HCT116 (cell line): ENCODE measurements at regions not wholly inside any gene's neighbourhood (a gene's known extent, or its start where the extent isn't known, plus 50 kb on each side); places are given as distances from the start of the nearest gene placed in this dataset.

Source experiments
- ATAC-seq: fragments of 200-7000 bp; cut with Tn5 transposase; 2 replicates; pipeline ENCODE4 v1.9.1; 2020; ENCODE audit warnings: mild to moderate bottlenecking, moderate library complexity
- BruUV-seq: library from RNA; stranded (reverse); fragments of 400-500 nt; replicated peaks from 2 replicates; lab custom pipeline; 2021; lab: Mats Ljungman, UMichigan
- CTCF ChIA-PET: fragments of 300-600 bp; sonication (Branson Sonifier 250); formaldehyde crosslinking; loops from one replicate; lab custom pipeline; 2021; ENCODE audit warnings: antibody characterized with exemption; lab: Charles Lee
- POLR2A ChIA-PET: fragments of 300-600, 350-600 bp; sonication (Branson Sonifier 250); formaldehyde crosslinking; loops from one replicate; lab custom pipeline; 2021; ENCODE audit warnings: antibody characterized with exemption; lab: Charles Lee
- RAD21 ChIA-PET, 2 experiments: fragments of 300-600 bp; sonication (Branson Sonifier 250); formaldehyde crosslinking; loops; one replicate each; lab custom pipeline; 2023; ENCODE audit warnings: low total read pairs in 2 of 2; ENCODE audit not compliant: uncharacterized antibody in 2 of 2, unreplicated experiment in 2 of 2, low non-redundant PET in 1 of 2; lab: Charles Lee
- DNase-seq: peaks from one replicate; pipeline ENCODE4 v3.0.0-alpha.2; 2010; ENCODE audit warnings: low read depth, low spot score
- H2AFZ ChIP-seq: fragments of 200-600 bp; shearing (Covaris generic), sonication (generic); 2 replicates; pipeline ENCODE4 v1.6.1; 2017; ENCODE audit warnings: low read depth, mixed run types, mixed read lengths, antibody characterized with exemption, low read length; ENCODE audit not compliant: poor library complexity, severe bottlenecking
- H3K27ac ChIP-seq: 2 replicates; pipeline ENCODE4 v1.5.1; 2012; ENCODE audit warnings: low read depth, low read length
- H3K27me3 ChIP-seq: fragments of 200-600 bp; sonication (generic); 2 replicates; pipeline ENCODE4 v1.6.1; 2016; ENCODE audit warnings: mixed run types, low read length, mixed read lengths; ENCODE audit not compliant: insufficient read depth
- H3K36me3 ChIP-seq, 2 experiments: fragments of 200-500 bp in 1 of 2; fragments of 200-600 bp in 1 of 2; sonication (Bioruptor generic) in 1 of 2; sonication (generic) in 1 of 2; 2 replicates each; pipeline versions ENCODE4 v1.5.1 to v1.6.1; 2014 to 2016; ENCODE audit warnings: low read length in 2 of 2, inconsistent platforms in 1 of 2, mixed read lengths in 1 of 2, mixed run types in 1 of 2; ENCODE audit not compliant: insufficient read depth in 2 of 2, control insufficient read depth in 1 of 2
- H3K4me1 ChIP-seq, 2 experiments: fragments of 200-600 bp in 1 of 2; sonication (generic) in 1 of 2; 2 replicates each; pipeline versions ENCODE4 v1.5.1 to v1.6.1; 2012 to 2017; ENCODE audit warnings: low read length in 2 of 2, inconsistent platforms in 1 of 2, mild to moderate bottlenecking in 1 of 2, mixed read lengths in 1 of 2, mixed run types in 1 of 2, moderate library complexity in 1 of 2; ENCODE audit not compliant: insufficient read depth in 2 of 2, control insufficient read depth in 1 of 2
- H3K4me2 ChIP-seq: fragments of 200-600 bp; sonication (generic); 2 replicates; pipeline ENCODE4 v1.6.1; 2017; ENCODE audit warnings: mixed run types, low read length, mixed read lengths
- H3K4me3 ChIP-seq, 2 experiments: fragments of 200-600 bp in 1 of 2; sonication (generic) in 1 of 2; replicated peaks in 1 of 2; 2 replicates each; pipeline ENCODE4 v1.5.1; 2011 to 2016; ENCODE audit warnings: low read length in 2 of 2, control low read depth in 1 of 2, low read depth in 1 of 2, mild to moderate bottlenecking in 1 of 2, mixed read lengths in 1 of 2, mixed run types in 1 of 2
- H3K79me2 ChIP-seq: fragments of 200-600 bp; sonication (generic); 2 replicates; pipeline ENCODE4 v1.6.1; 2017; ENCODE audit warnings: mild to moderate bottlenecking, mixed run types, low read length, moderate library complexity, mixed read lengths; ENCODE audit not compliant: insufficient read depth
- H3K9ac ChIP-seq: fragments of 200-600 bp; sonication (generic); 2 replicates; pipeline ENCODE4 v1.6.1; 2016; ENCODE audit warnings: low read length, mixed read lengths
- H3K9me2 ChIP-seq: fragments of 200-600 bp; sonication (generic), shearing (Covaris generic); 2 replicates; pipeline ENCODE4 v1.6.1; 2017; ENCODE audit warnings: mixed run types, mild to moderate bottlenecking, moderate library complexity; ENCODE audit not compliant: insufficient read depth
- H3K9me3 ChIP-seq, 2 experiments: fragments of 200-500 bp in 1 of 2; fragments of 200-600 bp in 1 of 2; sonication (Bioruptor generic) in 1 of 2; sonication (generic) in 1 of 2; 2 replicates each; pipeline ENCODE4 v1.6.1; 2014 to 2017; ENCODE audit warnings: low read length in 2 of 2, mixed read lengths in 2 of 2, inconsistent platforms in 1 of 2, low read depth in 1 of 2, mild to moderate bottlenecking in 1 of 2, mixed run types in 1 of 2, moderate library complexity in 1 of 2; ENCODE audit not compliant: control insufficient read depth in 1 of 2, insufficient read depth in 1 of 2
- H4K20me1 ChIP-seq: fragments of 200-600 bp; sonication (generic), shearing (Covaris generic); 2 replicates; pipeline ENCODE4 v1.6.1; 2017; ENCODE audit warnings: mixed run types, mild to moderate bottlenecking, moderate library complexity; ENCODE audit not compliant: insufficient read depth
- CBX3 ChIP-seq: IDR thresholded peaks from 2 replicates; pipeline ENCODE4 v1.6.1; 2012; ENCODE audit warnings: low read depth
- ELF1 ChIP-seq: IDR thresholded peaks from 2 replicates; pipeline ENCODE4 v1.6.1; 2012; ENCODE audit warnings: low read depth, borderline replicate concordance
- EZH2 ChIP-seq: fragments of 200-600 bp; sonication (generic); IDR thresholded peaks from 2 replicates; pipeline ENCODE4 v1.6.1; 2017; ENCODE audit warnings: antibody characterized with exemption, mixed run types
- EZH2phosphoT487 ChIP-seq: fragments of 200-600 bp; IDR thresholded peaks from 2 replicates; pipeline ENCODE4 v1.6.1; 2018; ENCODE audit warnings: antibody characterized with exemption, borderline replicate concordance
- FOSL1 ChIP-seq: IDR thresholded peaks from 2 replicates; pipeline ENCODE4 v1.6.1; 2012; ENCODE audit warnings: low read depth
- JUND ChIP-seq: IDR thresholded peaks from 2 replicates; pipeline ENCODE4 v1.6.1; 2012
- POLR2A ChIP-seq: IDR thresholded peaks from 2 replicates; pipeline ENCODE4 v1.7.0; 2011; ENCODE audit warnings: borderline replicate concordance; ENCODE audit not compliant: insufficient read depth, insufficient read length; ENCODE audit errors: extremely low read depth
- POLR2AphosphoS5 ChIP-seq: IDR thresholded peaks from 2 replicates; pipeline ENCODE4 v1.6.1; 2011; ENCODE audit warnings: mild to moderate bottlenecking, low read depth, low read length, moderate library complexity
- RAD21 ChIP-seq: IDR thresholded peaks from 2 replicates; pipeline ENCODE4 v1.6.1; 2012; ENCODE audit warnings: low read depth, mild to moderate bottlenecking
- REST ChIP-seq: IDR thresholded peaks from 2 replicates; pipeline ENCODE4 v1.6.1; 2012; ENCODE audit warnings: low read depth
- SIN3A ChIP-seq: IDR thresholded peaks from 2 replicates; pipeline ENCODE4 v1.6.1; 2012; ENCODE audit warnings: low read depth
- SP1 ChIP-seq: IDR thresholded peaks from 2 replicates; pipeline ENCODE4 v1.6.1; 2012; ENCODE audit warnings: low read depth
- SRF ChIP-seq: IDR thresholded peaks from 2 replicates; pipeline ENCODE4 v1.6.1; 2012; ENCODE audit warnings: low read depth
- YY1 ChIP-seq: IDR thresholded peaks from 2 replicates; pipeline ENCODE4 v1.6.1; 2011; ENCODE audit warnings: low read length, low read depth, moderate library complexity, mild to moderate bottlenecking; ENCODE audit not compliant: insufficient replicate concordance; ENCODE audit errors: extremely low read depth
- ZNF274 ChIP-seq: fragments of 200-500 bp; sonication (Bioruptor generic); IDR thresholded peaks from 2 replicates; pipeline ENCODE4 v1.6.1; 2014; ENCODE audit warnings: mild to moderate bottlenecking, low read depth, low read length, inconsistent platforms
- intact Hi-C: fragments of 100-400 bp; cut with micrococcal nuclease; formaldehyde crosslinking; loops from 2 replicates; pipeline ENCODE4 v1.10.0; 2022
- TF ChIP-seq, protein P1 (sequence below): IDR thresholded peaks from 2 replicates; pipeline ENCODE4 v1.6.1; 2011; ENCODE audit warnings: mild to moderate bottlenecking, low read length, moderate library complexity; ENCODE audit not compliant: insufficient replicate concordance; ENCODE audit errors: extremely low read depth
- TF ChIP-seq, protein P2 (sequence below): IDR thresholded peaks from 2 replicates; pipeline ENCODE4 v1.6.1; 2012
- TF ChIP-seq, protein P3 (sequence below): IDR thresholded peaks from 2 replicates; pipeline ENCODE4 v1.6.1; 2012

- Histone ChIP-seq H3K27me3 (no peaks in the 10 kb centered on the region), H4K20me1 (no peaks in the 10 kb centered on the region), H3K36me3 (no peaks in the 10 kb centered on the region), H3K4me2 (no peak overlapping the region), H3K9me3 (peaks cover 6 to 19% of the 10 kb centered on the region in 2 experiments; a peak in 2 of 4 replicates), H3K79me2 (no peaks in the 10 kb centered on the region), H3K4me3 (no peak overlapping the region), H3K9me2 (no peaks in the 10 kb centered on the region), H3K4me1 (no peaks in the 10 kb centered on the region), H2AFZ (no peak overlapping the region), H3K27ac (no peak overlapping the region), H3K9ac (no peak overlapping the region)
- POLR2A ChIA-PET, result no interaction called here
- TF ChIP-seq, protein P1, sequence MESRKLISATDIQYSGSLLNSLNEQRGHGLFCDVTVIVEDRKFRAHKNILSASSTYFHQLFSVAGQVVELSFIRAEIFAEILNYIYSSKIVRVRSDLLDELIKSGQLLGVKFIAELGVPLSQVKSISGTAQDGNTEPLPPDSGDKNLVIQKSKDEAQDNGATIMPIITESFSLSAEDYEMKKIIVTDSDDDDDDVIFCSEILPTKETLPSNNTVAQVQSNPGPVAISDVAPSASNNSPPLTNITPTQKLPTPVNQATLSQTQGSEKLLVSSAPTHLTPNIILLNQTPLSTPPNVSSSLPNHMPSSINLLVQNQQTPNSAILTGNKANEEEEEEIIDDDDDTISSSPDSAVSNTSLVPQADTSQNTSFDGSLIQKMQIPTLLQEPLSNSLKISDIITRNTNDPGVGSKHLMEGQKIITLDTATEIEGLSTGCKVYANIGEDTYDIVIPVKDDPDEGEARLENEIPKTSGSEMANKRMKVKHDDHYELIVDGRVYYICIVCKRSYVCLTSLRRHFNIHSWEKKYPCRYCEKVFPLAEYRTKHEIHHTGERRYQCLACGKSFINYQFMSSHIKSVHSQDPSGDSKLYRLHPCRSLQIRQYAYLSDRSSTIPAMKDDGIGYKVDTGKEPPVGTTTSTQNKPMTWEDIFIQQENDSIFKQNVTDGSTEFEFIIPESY, result no peak
- TF ChIP-seq SRF (no peak), ZNF274 (no peak), SIN3A (no peak), JUND (no peak), POLR2A (no peak), POLR2AphosphoS5 (no peak), YY1 (no peak), EZH2phosphoT487 (no peak), REST (no peak), EZH2 (no peak), CBX3 (no peak), FOSL1 (no peak), ELF1 (no peak), RAD21 (no peak), SP1 (no peak)
- TF ChIP-seq, protein P2, sequence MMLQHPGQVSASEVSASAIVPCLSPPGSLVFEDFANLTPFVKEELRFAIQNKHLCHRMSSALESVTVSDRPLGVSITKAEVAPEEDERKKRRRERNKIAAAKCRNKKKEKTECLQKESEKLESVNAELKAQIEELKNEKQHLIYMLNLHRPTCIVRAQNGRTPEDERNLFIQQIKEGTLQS, result no peak
- TF ChIP-seq, protein P3, sequence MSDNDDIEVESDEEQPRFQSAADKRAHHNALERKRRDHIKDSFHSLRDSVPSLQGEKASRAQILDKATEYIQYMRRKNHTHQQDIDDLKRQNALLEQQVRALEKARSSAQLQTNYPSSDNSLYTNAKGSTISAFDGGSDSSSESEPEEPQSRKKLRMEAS, result no peak
- no TSS peak for BruUV-seq
- CTCF ChIA-PET, result no interaction called here
- intact Hi-C loops, result no loop called here
- DNase-seq, result no peak
- RAD21 ChIA-PET, result no interaction called here
- no peak for ATAC-seq
Measured at GRCh38 chr14:85243321-85243720, 286.6 kb upstream of the FLRT2 start.
